AG04449 (cell line): ENCODE measurements at regions not wholly inside any gene's neighbourhood (a gene's known extent, or its start where the extent isn't known, plus 50 kb on each side); places are given as distances from the start of the nearest gene placed in this dataset.
A peak's percentile ranks its signal among the peaks of the same experiment; 100 is the strongest.

Experiments
- CTCF ChIA-PET: fragments of 350-600 bp; formaldehyde crosslinking; extraction: SDS; loops from one replicate; lab custom pipeline; 2021; ENCODE audit warnings: antibody characterized with exemption; lab: Yijun Ruan, JAX
- POLR2A ChIA-PET: fragments of 400-600, 350-600 bp; formaldehyde crosslinking; extraction: SDS; loops from one replicate; lab custom pipeline; 2020; ENCODE audit warnings: antibody characterized with exemption, inconsistent platforms; lab: Yijun Ruan, JAX
- DNase-seq: peaks from one replicate; pipeline ENCODE4 v3.0.0-alpha.2; 2010; ENCODE audit warnings: low read depth, low spot score
- H3K4me3 ChIP-seq: 2 replicates; pipeline ENCODE4 v1.5.1; 2011; ENCODE audit warnings: low read depth, mild to moderate bottlenecking, control low read depth, low read length
- CTCF ChIP-seq: IDR thresholded peaks from one replicate; pipeline ENCODE4 v1.5.1; 2011; ENCODE audit warnings: mild to moderate bottlenecking, moderate library complexity, low read length, control low read depth, inconsistent platforms; ENCODE audit not compliant: insufficient read depth; ENCODE audit errors: missing control alignments

- H3K4me3 ChIP-seq: no peak overlapping the region
- POLR2A ChIA-PET: no interaction called here
- DNase-seq: no peak
- CTCF ChIA-PET: interaction anchor here (1.1 to 13.1 kb wide), 10 partner anchors 9 to 376 kb away, joined by 3 to 473 read pairs (median 7); no protein-coding TSS in a partner anchor
- no peak for TF ChIP-seq CTCF
These were observed 215.3 kb downstream of the RBFOX3 start for GRCh38 chr17:79395545-79395944.

GRCh38 chr17:79395066-79395465 is 215.8 kb downstream of the RBFOX3 start:
- TF ChIP-seq CTCF: no peak
- no peak for DNase-seq
- ChIA-PET CTCF (interaction anchor here (0.6 to 13.1 kb wide), 13 partner anchors 10 to 1029 kb away, joined by 3 to 473 read pairs (median 5); no protein-coding TSS in a partner anchor), POLR2A (no interaction called here)
- no peak overlapping the region for H3K4me3 ChIP-seq

- ChIA-PET POLR2A (no interaction called here), CTCF (interaction anchor here (0.6 to 13.1 kb wide), 22 partner anchors 9 to 376 kb away, joined by 3 to 473 read pairs (median 10); no protein-coding TSS in a partner anchor)
- TF ChIP-seq CTCF: peak; percentile 97
These were observed 217.3 kb downstream of the RBFOX3 start for GRCh38 chr17:79393358-79394052.

GRCh38 chr17:79392598-79392997 is 218.3 kb downstream of the RBFOX3 start:
- H3K4me3 ChIP-seq: no peak overlapping the region
- ChIA-PET POLR2A (no interaction called here), CTCF (interaction anchor here (0.7 to 13.1 kb wide), 39 partner anchors 11 to 527 kb away, joined by 3 to 473 read pairs (median 5); partner anchors contain the start of gene ENGASE)
- no peak for DNase-seq
- no peak for TF ChIP-seq CTCF

More at GRCh38 chr17:79393358-79394052, 217.3 kb downstream of the RBFOX3 start:
- H3K4me3 ChIP-seq: no peak overlapping the region
- DNase-seq: no peak

- ChIA-PET POLR2A (interaction anchor here (0.5 kb wide), 1 partner anchor 844 kb away, joined by 3 read pairs; no protein-coding TSS in a partner anchor), CTCF (interaction anchor here (0.7 to 13.1 kb wide), 45 partner anchors 10 to 526 kb away, joined by 3 to 473 read pairs (median 4); partner anchors contain the start of gene ENGASE)
- no peak overlapping the region for H3K4me3 ChIP-seq
- DNase-seq: no peak
- peak; percentile 92 for TF ChIP-seq CTCF
These were observed 219.2 kb downstream of the RBFOX3 start for GRCh38 chr17:79391376-79392233.
